Fibroblast of lung (primary cell): ENCODE measurements at regions not wholly inside any gene's neighbourhood (a gene's known extent, or its start where the extent isn't known, plus 50 kb on each side); places are given as distances from the start of the nearest gene placed in this dataset.

Source experiments
- DNase-seq, 2 donors: peaks; one replicate each; pipeline versions ENCODE4 v3.0.0 to v3.0.0-alpha.2; 2010; ENCODE audit warnings: low read depth in 2 of 2
- H2AFZ ChIP-seq: 2 replicates; pipeline ENCODE4 v1.5.1; 2012; ENCODE audit warnings: low read length, control low read depth, inconsistent platforms
- H3K27ac ChIP-seq: 2 replicates; pipeline ENCODE4 v1.5.1; 2011; ENCODE audit warnings: low read length, control low read depth; ENCODE audit not compliant: insufficient read depth
- H3K27me3 ChIP-seq: 2 replicates; pipeline ENCODE4 v1.5.1; 2011; ENCODE audit warnings: mild to moderate bottlenecking, low read length; ENCODE audit not compliant: control insufficient read depth, insufficient read depth
- H3K36me3 ChIP-seq: 2 replicates; pipeline ENCODE4 v1.5.1; 2011; ENCODE audit warnings: low read length; ENCODE audit not compliant: control insufficient read depth, insufficient read depth
- H3K4me1 ChIP-seq: 2 replicates; pipeline ENCODE4 v1.5.1; 2011; ENCODE audit warnings: low read length; ENCODE audit not compliant: control insufficient read depth, insufficient read depth; ENCODE audit errors: extremely low read depth
- H3K4me2 ChIP-seq: 2 replicates; pipeline ENCODE4 v1.5.1; 2011; ENCODE audit warnings: low read length, control low read depth; ENCODE audit not compliant: insufficient read depth; ENCODE audit errors: extremely low read depth
- H3K4me3 ChIP-seq, 4 experiments: fragments of 200-600 bp in 1 of 4; sonication (generic) in 1 of 4; replicated peaks in 1 of 4; 2 replicates each; pipeline ENCODE4 v1.5.1; 2011 to 2016; ENCODE audit warnings: low read length in 4 of 4, low read depth in 3 of 4, mild to moderate bottlenecking in 3 of 4, control low read depth in 2 of 4, inconsistent platforms in 1 of 4, mixed read lengths in 1 of 4; ENCODE audit not compliant: insufficient read depth in 1 of 4; ENCODE audit errors: control extremely low read depth in 1 of 4
- H3K79me2 ChIP-seq: 2 replicates; pipeline ENCODE4 v1.5.1; 2012; ENCODE audit warnings: mild to moderate bottlenecking, low read length, inconsistent platforms; ENCODE audit not compliant: control insufficient read depth, insufficient read depth
- H3K9ac ChIP-seq: 2 replicates; pipeline ENCODE4 v1.5.1; 2011; ENCODE audit warnings: mild to moderate bottlenecking, low read length, control low read depth; ENCODE audit not compliant: insufficient read depth
- H3K9me3 ChIP-seq: 2 replicates; pipeline ENCODE4 v1.5.1; 2012; ENCODE audit warnings: low read depth, low read length; ENCODE audit not compliant: control insufficient read depth, insufficient read depth
- H4K20me1 ChIP-seq: 2 replicates; pipeline ENCODE4 v1.5.1; 2011; ENCODE audit warnings: low read length; ENCODE audit not compliant: control insufficient read depth, insufficient read depth; ENCODE audit errors: extremely low read depth
- CTCF ChIP-seq, 2 donors: IDR thresholded peaks in 1 of 2; conservative IDR thresholded peaks in 1 of 2; 1 replicate in 1 of 2; 2 replicates in 1 of 2; pipeline ENCODE4 v1.5.1; 2011 to 2012; ENCODE audit warnings: low read length in 2 of 2, control low read depth in 1 of 2, inconsistent platforms in 1 of 2, low read depth in 1 of 2, mild to moderate bottlenecking in 1 of 2
- EZH2 ChIP-seq: IDR thresholded peaks from 2 replicates; pipeline ENCODE4 v1.5.1; 2012; ENCODE audit warnings: low read length, control low read depth, mild to moderate bottlenecking; ENCODE audit errors: missing control alignments

GRCh38 chr3:81920816-81921215 is 159.4 kb upstream of the GBE1 start:
- H3K9me3 ChIP-seq, result no peaks in the 10 kb centered on the region
- H3K9ac ChIP-seq, result no peak overlapping the region
- peak in 1 of 2 donors; percentile 18 for DNase-seq
- H3K4me3 ChIP-seq, result no peak overlapping the region
- no peak overlapping the region for H2AFZ ChIP-seq
- no peaks in the 10 kb centered on the region for H3K27me3 ChIP-seq
- H4K20me1 ChIP-seq, result no peaks in the 10 kb centered on the region
- no peaks in the 10 kb centered on the region for H3K79me2 ChIP-seq
- H3K4me2 ChIP-seq, result no peak overlapping the region
- TF ChIP-seq CTCF (conservative IDR thresholded peaks at IDR 0.05 in 1 of 2, IDR thresholded peaks at IDR 0.05 in 1 of 2; ENCODE audit: low read depth in 1 of 2, low read length in 2 of 2) (no peak), EZH2 (no peak)
- H3K27ac ChIP-seq, result no peak overlapping the region
- no peaks in the 10 kb centered on the region for H3K4me1 ChIP-seq
- H3K36me3 ChIP-seq, result no peaks in the 10 kb centered on the region

- Histone ChIP-seq H3K79me2 (no peaks in the 10 kb centered on the region), H3K36me3 (no peaks in the 10 kb centered on the region), H3K27ac (no peak overlapping the region), H3K27me3 (no peaks in the 10 kb centered on the region), H4K20me1 (no peaks in the 10 kb centered on the region), H3K4me1 (no peaks in the 10 kb centered on the region), H3K4me3 (no peak overlapping the region), H3K9ac (no peak overlapping the region), H3K4me2 (no peak overlapping the region), H3K9me3 (no peaks in the 10 kb centered on the region), H2AFZ (no peak overlapping the region)
- no peak for DNase-seq
- TF ChIP-seq EZH2 (no peak), CTCF (conservative IDR thresholded peaks at IDR 0.05 in 1 of 2, IDR thresholded peaks at IDR 0.05 in 1 of 2; ENCODE audit: low read depth in 1 of 2, low read length in 2 of 2) (no peak)
Measured at GRCh38 chr3:81916890-81917289, 155.4 kb upstream of the GBE1 start.

DNA sequence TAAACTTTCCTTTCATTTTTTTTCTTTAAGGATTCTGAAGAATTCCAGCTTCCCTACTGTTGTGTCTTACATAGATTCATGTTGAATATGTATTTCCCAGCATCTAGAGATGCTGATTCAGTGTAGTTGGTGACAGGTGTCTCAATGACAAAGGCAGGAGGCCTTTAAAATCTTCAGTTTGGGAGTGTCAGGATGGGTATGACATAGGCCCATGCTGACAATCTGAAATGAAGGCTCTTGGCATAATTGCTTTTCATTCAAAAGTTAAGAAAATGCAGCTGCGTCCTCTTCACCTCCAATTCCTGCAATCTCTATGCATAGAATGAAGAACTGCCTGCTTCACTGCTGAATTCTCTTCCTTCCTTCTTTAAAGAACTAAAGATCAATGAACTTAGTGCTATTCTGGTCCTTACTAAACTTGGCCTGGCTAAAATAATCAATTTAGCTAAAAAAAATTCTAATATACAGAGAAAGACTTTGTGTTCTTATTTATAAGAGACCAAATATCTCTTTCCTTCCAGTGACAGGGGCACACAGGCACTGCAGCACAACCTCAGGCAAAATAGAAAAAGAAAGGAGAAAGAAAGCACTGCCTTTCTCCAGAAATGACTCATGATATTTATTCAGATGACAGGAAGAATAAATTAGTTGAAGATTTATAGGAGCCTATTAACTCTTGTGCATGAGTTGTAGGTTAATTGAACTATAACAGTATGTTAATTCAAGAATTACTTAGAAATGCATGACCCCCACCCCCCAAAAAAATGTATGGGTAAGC is 152.6 kb upstream of the GBE1 start:
- TF ChIP-seq CTCF (conservative IDR thresholded peaks at IDR 0.05 in 1 of 2, IDR thresholded peaks at IDR 0.05 in 1 of 2; ENCODE audit: low read depth in 1 of 2, low read length in 2 of 2), result no peak
- TF ChIP-seq EZH2, result no peak
- no peak overlapping the region for H3K4me3 ChIP-seq
- H3K9me3 ChIP-seq, result no peaks in the 10 kb centered on the region
- no peak overlapping the region for H3K4me2 ChIP-seq
- H4K20me1 ChIP-seq, result no peaks in the 10 kb centered on the region
- no peaks in the 10 kb centered on the region for H3K36me3 ChIP-seq
- no peaks in the 10 kb centered on the region for H3K79me2 ChIP-seq
- no peak overlapping the region for H3K9ac ChIP-seq
- no peak overlapping the region for H3K27ac ChIP-seq
- no peaks in the 10 kb centered on the region for H3K4me1 ChIP-seq
- no peak for DNase-seq
- H2AFZ ChIP-seq, result no peak overlapping the region
- no peaks in the 10 kb centered on the region for H3K27me3 ChIP-seq
